ENCODE measurements at regions not wholly inside any gene's neighbourhood (a gene's known extent, or its start where the extent isn't known, plus 50 kb on each side); places are given as distances from the start of the nearest gene placed in this dataset.

- DNase-seq (ENCODE audit: low spot score) (no peak), ATAC-seq (ENCODE audit: insufficient number of reproducible peaks, low FRiP score, low read depth) (no peak)
- H3K27me3 ChIP-seq (replicated peaks; ENCODE audit: insufficient read depth): no peaks in the 10 kb centered on the region
- H3K4me1 ChIP-seq (ENCODE audit: control insufficient read depth in 1 of 2, low read depth in 2 of 2): no peaks in the 10 kb centered on the region
- H3K27ac ChIP-seq: no peak overlapping the region
- no peaks in the 10 kb centered on the region for H3K36me3 ChIP-seq
- no peak overlapping the region for H3K4me3 ChIP-seq
- H3K9me3 ChIP-seq: no peaks in the 10 kb centered on the region
- no peak for TF ChIP-seq CTCF (IDR thresholded peaks at IDR 0.05)
Measured at GRCh38 chr15:53880357-53880756, 97.9 kb upstream of the UNC13C start.

DNA sequence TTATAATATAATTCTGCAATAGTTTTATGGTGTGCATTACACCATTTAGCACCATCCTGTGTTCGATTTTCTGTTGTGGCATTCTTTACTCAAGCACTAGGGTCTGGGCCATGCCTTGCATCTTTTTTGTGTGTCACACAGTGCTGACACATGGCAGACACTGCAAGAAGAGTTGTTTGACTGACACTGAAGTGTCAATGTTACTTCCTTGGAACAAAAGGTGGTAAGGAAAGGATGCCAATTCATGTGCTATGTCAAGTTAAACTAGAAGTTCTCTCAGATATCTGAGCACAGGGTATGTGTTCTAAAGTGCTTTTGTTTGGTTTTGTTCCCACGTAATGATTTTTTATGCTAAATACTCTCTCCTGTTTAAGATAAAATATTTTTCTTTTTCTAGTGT lies 102.5 kb upstream of the UNC13C start:
- DNase-seq (ENCODE audit: low spot score) (no peak), ATAC-seq (ENCODE audit: insufficient number of reproducible peaks, low FRiP score, low read depth) (no peak)
- H3K27me3 ChIP-seq (replicated peaks; ENCODE audit: insufficient read depth): no peaks in the 10 kb centered on the region
- no peaks in the 10 kb centered on the region for H3K9me3 ChIP-seq
- no peaks in the 10 kb centered on the region for H3K4me1 ChIP-seq (ENCODE audit: control insufficient read depth in 1 of 2, low read depth in 2 of 2)
- TF ChIP-seq CTCF (IDR thresholded peaks at IDR 0.05): no peak
- H3K27ac ChIP-seq: no peak overlapping the region
- no peaks in the 10 kb centered on the region for H3K36me3 ChIP-seq
- no peak overlapping the region for H3K4me3 ChIP-seq

- ATAC-seq (ENCODE audit: insufficient number of reproducible peaks, low FRiP score, low read depth): no peak
- H3K9me3 ChIP-seq: no peaks in the 10 kb centered on the region
- no peaks in the 10 kb centered on the region for H3K36me3 ChIP-seq
- no peaks in the 10 kb centered on the region for H3K4me1 ChIP-seq (ENCODE audit: control insufficient read depth in 1 of 2, low read depth in 2 of 2)
- H3K4me3 ChIP-seq: no peak overlapping the region
- TF ChIP-seq CTCF (IDR thresholded peaks at IDR 0.05): no peak
- no peak for DNase-seq (ENCODE audit: low spot score)
- no peaks in the 10 kb centered on the region for H3K27me3 ChIP-seq (replicated peaks; ENCODE audit: insufficient read depth)
- H3K27ac ChIP-seq: no peak overlapping the region
Measured at GRCh38 chr15:53875139-53875538, 103.1 kb upstream of the UNC13C start.

- Histone ChIP-seq H3K4me1 (ENCODE audit: control insufficient read depth in 1 of 2, low read depth in 2 of 2) (no peaks in the 10 kb centered on the region), H3K36me3 (no peaks in the 10 kb centered on the region), H3K27ac (no peak overlapping the region), H3K9me3 (no peaks in the 10 kb centered on the region), H3K4me3 (no peak overlapping the region), H3K27me3 (replicated peaks; ENCODE audit: insufficient read depth) (no peaks in the 10 kb centered on the region)
- DNase-seq (ENCODE audit: low spot score) (no peak), ATAC-seq (ENCODE audit: insufficient number of reproducible peaks, low FRiP score, low read depth) (no peak)
- no peak for TF ChIP-seq CTCF (IDR thresholded peaks at IDR 0.05)
Measured at GRCh38 chr15:53872410-53872809, 105.8 kb upstream of the UNC13C start.

DNA sequence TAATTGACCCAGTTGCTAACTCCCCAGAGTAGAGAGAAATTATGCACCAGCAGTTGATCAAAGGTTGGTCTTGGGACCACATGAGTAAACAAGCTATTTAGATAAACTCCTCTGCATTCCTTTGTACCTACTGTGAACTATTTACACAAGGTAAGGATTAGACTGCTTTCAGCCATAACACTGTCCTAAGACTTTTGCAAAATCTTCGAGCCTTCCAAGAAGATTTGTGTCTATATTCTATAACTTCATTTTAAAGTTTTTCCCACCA lies 108.5 kb upstream of the UNC13C start:
- Histone ChIP-seq H3K36me3 (no peaks in the 10 kb centered on the region), H3K4me3 (no peak overlapping the region), H3K27ac (no peak overlapping the region), H3K27me3 (replicated peaks; ENCODE audit: insufficient read depth) (no peaks in the 10 kb centered on the region), H3K4me1 (ENCODE audit: control insufficient read depth in 1 of 2, low read depth in 2 of 2) (no peaks in the 10 kb centered on the region), H3K9me3 (no peaks in the 10 kb centered on the region)
- no peak for TF ChIP-seq CTCF (IDR thresholded peaks at IDR 0.05)
- DNase-seq (ENCODE audit: low spot score) (no peak), ATAC-seq (ENCODE audit: insufficient number of reproducible peaks, low FRiP score, low read depth) (no peak)
